HG03442 (cell line): ENCODE measurements at regions not wholly inside any gene's neighbourhood (a gene's known extent, or its start where the extent isn't known, plus 50 kb on each side); places are given as distances from the start of the nearest gene placed in this dataset.

Source experiments
- ATAC-seq: cut with Tn5 transposase; IDR thresholded peaks from one replicate; pipeline ENCODE4 v1.9.1; 2021; ENCODE audit warnings: mild to moderate bottlenecking, moderate library complexity; ENCODE audit not compliant: unreplicated experiment

DNA sequence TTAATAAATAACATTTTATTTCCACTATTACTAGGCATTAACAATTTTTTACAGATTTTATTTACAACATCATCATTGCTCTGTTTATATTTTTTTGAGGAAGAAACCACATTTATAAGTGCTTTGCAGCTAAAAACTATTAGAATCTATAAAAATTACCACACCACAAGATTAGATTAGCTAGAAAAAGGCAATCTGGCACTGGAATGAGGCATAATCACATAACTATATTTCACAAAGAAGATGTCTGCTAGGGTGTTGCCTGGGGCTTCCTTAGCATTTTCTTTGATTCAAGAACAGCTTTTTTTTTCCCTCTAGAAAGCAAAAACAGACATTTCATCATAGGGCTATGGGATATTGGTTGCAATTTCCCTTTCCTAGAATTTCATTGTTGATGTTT lies 2169.2 kb downstream of the MRPL39 start:
- no peak for ATAC-seq

DNA sequence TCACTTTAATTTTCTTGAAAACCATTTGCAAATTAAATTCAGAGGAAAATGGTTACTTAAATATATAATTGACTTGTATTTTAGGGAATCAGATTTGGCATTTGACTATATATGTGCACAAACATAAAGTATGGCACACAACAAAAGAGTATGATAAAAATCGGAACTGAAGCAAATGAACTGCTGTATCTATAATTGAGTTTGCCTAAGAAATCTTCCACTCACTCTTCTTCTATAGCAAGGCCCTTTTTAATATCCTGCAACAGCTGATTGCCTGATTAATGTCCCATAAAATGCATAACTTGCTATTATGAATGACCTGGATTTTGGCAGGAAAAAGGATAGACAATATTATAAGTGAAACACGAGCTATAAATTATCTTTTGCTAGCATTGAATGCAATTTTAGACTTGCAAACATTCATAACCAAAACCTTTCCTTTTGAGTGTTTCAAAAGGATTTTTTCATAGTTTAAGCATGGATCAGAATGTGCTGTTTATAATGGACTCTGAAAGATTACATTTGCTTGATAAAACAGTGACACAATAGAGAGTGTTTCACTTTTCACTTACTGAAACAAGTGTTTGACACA lies 2204.3 kb downstream of the MRPL39 start:
- no peak for ATAC-seq

DNA sequence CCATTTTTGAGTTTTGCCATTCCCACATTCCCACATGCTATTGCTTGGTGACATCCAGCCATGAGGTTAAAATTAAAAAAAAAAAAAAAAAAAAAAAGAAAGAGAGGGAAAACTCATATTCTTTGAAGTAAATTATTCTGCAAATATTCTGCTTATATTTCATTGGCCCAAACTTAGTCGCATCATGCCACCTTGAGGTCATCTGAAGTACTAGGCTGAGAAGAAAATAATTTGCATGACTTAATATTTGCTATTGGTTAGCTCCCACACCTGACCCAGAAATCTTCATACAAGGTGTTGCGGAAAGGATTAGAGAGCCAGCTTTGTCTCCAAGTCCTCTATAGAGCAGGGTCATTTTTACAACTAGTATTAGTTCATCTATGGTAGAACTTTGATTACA lies 2206.0 kb downstream of the MRPL39 start:
- ATAC-seq = no peak

DNA sequence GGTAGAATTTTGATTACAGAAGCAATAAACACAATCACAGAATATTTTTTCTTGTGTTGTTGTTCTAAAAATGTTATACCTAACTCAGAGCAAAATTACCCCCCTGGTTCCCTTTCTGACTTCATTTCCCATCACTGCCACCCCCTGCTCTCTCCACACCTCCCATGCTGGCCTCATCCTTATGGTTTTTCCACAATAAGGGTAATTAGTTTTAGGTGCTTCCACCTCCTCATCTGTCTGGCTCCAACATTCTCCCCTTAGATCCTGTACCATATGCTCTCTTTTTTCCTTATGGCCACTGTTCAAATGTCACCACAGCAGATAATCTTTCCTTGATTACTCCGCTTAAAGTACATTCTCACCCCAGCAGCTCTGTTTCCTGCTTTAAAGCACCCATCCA lies 2208.6 kb downstream of the MRPL39 start:
- ATAC-seq = no peak

DNA sequence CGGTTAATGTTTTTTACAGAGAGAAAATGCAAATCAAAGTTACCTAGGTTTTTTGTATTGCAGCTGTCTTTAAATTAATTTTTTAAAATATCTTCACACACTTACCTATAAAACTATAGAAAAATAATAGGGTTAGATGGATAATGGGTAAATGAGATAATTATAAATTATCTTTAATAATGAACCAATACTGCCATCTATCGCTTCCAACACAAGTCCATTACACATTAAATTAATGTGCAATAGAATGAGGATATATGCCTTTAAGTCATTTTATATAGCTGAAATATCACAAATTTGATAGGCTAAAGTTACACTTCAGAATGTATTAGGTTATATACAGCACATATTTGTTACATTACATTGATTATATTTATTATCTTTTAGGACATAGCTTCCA lies 2212.8 kb downstream of the MRPL39 start:
- ATAC-seq = no peak

DNA sequence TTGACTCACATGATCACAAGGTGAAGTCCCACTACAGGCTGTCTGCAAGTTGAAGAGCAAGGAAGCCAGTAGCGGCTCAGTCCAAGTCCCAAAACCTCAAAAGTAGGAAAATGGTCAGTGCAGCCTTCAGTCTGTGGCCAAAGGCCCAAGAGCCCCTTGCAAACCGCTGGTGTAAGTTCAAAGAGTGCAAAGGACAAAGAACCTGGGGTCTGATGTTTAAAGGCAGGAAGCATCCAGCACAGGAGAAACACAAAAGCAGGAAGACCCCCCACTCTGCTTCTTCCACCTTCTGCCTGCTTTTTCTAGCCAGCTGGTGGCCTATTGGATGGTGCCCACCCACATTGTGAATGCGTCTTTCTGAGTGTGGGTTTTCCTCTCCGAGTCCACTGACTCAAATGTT lies 2222.6 kb downstream of the MRPL39 start:
- ATAC-seq = no peak

DNA sequence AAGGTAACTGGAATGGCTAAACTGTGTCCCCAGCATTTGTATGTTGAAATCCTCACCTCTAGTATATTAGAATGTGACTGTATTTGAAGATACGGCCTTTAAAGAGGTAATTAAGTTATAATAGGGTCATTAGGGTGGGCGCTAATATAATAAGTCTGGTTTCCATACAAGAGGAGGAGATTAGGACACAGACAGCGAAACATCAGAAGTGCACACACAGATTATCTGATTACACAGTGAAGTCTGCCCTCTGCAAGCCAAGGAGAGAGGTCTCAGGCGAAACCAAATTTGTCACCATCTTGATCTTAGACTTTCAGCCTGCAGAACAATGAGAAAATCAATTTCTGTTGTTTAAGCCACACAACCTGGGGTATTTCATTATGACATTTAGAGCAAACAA lies 2233.1 kb downstream of the MRPL39 start:
- ATAC-seq = no peak

DNA sequence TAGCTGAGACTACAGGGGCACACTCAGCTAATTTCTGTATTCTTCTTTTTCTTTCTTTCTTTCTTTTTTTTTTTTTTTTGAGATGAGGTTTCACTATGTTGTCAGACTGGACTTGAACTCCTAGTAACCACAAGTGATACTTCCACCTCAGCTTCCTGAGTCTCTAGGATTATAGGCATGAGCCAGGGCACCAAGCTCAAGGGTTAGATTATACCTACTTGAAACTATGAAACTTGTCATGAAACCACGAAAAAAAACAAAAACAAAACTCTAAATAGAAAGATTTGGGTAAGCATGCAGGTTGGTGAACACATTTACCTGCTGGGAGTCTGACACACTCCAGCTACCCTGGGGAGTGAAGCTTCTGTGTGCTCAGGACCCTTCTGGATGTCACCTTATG lies 2250.4 kb downstream of the MRPL39 start:
- no peak for ATAC-seq

DNA sequence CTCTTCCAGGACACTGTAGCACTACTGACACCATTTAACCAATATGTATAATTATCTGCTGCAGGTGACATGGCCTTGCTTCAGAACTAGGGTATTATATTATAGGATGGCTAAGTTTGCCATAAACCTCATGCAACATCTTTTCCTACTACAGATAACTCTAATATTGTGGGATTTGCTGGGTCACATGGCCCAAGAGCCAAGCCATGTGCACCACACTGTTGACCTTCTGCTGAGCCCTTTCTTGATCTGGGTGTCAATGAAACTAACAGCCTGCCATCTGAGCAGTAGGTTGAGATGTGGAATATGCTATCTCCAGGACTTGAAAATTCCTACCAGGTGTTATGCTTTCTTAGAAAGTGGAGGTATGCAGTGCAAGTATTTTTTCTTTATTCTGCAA lies 2291.1 kb downstream of the MRPL39 start:
- no peak for ATAC-seq

DNA sequence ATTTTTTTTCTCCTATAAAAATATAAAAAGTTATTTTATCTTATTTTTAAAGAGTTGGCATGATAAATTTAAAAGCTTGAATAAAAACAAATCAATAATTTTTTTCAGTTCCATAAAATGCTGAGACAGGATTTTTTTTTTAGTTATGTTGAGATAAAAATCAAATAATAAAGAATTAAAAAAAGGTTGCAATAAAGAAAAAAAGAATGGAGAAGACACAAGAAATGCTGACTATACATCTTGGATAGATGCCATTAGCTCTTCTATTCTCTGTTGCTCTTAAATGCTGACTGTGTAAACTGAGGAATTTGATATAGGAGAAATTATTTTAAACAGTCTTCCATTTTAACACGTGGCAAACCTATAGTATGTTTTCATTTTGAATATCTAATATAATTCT lies 2298.5 kb downstream of the MRPL39 start:
- ATAC-seq = no peak

DNA sequence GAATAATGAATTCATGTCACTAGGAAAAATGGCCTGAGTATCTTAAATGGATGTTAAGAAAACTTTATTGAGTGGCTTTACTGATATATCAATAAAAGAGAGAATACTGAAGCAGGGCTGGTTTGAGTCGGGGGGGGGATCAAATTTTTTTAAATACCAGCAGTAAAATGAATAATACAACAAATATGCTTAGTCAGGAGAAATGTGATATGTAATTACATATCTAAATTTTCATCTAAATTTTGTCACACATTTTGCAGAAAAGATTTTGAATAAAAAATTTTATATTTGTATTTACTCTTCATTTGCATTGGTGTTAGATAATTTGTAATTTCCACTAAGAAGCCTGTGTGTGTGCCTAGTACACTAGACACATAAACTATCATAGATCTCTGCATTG lies 2300.2 kb downstream of the MRPL39 start:
- no peak for ATAC-seq

DNA sequence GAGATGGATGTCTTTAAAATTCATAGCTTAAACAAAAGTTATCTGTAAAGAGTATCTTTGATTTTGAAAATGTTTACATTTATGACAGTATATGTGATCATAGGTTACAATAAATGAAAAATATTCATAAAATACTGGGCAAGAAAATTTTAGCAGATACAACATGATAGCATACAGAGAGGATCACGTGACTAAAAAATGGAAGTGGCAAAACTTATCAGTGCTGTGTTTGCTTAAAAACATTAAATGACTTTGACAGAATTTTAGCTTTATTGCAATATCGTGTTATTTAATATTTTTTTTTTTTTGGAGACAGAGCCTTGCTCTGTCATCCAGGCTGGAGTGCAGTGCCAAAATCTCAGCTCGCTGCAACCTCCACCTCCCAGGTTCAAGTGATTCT lies 2294.1 kb downstream of the NCAM2 start:
- no peak for ATAC-seq

DNA sequence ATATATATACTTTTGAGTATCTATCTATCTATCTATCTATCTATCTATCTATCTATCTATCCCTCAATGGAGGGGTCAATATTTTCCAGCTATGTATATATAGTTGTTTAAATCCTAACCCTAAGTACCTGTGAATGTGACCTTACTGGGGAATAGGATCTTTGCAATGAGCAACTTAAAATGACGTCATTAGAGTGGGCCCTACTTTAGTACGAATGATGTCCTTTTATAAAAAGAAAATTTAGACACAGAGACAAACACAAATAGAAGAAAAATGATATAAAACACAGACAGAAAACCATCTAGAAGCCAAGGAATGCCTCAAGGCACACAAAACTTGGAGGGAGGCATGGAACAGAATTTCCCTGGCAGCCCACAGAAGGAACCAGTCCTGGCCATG lies 2283.7 kb downstream of the NCAM2 start:
- no peak for ATAC-seq

DNA sequence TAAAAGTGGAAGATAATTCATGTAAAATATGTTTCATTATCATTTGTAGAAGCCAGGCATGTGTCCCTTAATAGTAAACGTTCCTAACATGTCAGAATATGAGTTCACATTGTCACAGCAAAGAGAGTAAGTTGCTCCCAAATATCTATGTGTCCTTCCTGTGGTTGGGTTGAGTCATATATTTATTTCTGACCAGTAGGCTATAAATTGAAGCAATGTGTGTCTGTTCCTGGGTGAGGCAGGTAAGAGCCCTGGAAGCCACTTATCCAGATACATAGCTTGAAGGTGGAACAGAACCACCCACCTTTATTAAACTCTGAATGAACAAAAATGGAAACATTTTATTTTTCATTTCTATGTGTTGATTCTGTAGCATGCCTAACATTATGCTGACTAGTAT lies 2251.6 kb downstream of the NCAM2 start:
- ATAC-seq = no peak

DNA sequence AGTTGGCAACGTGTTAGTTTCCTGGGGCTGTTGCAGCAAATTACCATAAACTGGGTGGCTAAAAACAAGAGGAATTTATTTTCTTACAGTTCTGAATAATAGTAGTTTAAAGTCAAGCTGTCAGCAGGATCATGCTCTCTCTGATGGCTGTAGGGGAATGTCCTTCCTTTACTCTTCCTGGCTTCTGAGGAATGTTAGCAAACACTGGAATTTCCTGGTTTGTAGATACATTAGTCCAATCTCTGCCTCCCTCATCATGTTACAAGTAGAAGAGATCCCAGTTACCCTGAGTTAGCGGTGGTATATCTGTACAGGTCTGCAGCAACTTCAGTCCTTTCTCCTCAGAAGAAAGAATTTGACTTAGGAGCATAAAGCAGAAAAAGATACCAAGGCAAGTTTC lies 2249.1 kb downstream of the NCAM2 start:
- ATAC-seq = no peak

DNA sequence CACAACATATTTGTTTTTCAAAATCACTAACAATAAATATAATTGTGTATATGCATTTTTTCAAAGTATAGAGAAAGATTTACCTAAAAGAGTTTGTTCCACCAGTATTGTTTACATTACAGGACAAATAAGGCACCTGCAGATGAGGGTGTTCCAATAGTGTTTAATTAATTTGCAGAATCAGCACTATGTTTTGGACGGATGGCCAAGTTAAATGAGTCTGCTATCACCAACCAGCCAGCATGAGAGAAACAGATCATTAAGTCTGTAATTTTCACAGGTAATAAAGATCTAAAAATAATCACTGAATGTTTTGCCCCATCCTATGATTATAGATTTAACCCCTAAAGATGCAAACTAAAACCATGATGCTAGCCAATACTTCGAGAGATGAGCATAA lies 2247.0 kb downstream of the NCAM2 start:
- ATAC-seq = no peak

DNA sequence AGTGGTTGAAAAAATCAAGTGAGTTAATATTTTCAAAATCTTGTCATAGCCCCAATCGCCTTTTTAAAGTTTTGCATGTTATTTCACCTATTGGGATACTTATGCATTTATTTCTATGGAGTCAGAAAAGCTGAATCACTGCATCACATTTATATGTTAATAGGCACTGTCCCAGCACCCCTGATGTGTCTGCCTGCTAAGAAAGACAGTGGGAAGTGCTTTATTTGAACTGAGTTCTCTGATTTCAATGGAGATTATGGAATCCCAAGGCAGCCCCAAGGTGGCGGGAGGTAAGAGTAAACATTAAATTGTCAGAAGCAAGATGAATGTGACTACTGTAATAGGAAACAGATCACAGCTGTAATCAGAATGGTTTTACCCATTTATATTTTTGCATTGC lies 2225.7 kb downstream of the NCAM2 start:
- no peak for ATAC-seq

DNA sequence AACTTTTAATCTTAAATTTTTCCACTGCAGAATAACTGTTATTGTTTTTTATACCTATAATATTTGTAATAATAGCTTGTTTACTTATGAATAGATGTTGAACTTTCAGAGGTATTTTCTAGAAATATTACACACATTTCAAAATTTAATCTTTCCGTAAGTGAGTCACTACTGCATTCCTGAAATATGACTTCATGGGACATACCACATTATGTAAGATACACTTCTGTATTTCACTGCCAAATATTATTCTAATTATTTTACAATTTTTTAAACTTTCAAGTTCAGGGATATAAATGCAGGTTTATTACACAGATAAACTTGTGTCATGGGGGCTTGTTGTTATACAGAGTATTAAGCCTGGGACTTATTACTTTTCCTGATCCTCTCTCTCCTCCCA lies 2220.5 kb downstream of the NCAM2 start:
- ATAC-seq = no peak

DNA sequence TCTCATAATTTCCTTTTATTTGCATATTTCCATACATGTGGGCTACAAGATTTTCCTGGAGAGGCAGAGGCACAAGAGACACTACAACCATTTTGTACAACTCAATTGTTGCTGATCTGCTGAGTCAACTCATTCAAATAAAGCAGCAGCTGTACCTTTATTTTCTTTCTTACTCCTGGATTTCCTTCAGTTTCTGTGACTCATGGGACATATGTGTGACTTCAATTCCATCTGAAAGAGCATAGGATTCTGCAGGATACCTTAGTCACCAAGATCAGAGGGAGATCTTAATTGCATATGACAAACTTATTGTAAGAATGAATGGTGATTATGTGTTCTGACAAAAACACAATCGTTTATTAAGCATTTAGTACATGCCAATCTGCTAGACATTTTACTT lies 2219.4 kb downstream of the NCAM2 start:
- no peak for ATAC-seq

DNA sequence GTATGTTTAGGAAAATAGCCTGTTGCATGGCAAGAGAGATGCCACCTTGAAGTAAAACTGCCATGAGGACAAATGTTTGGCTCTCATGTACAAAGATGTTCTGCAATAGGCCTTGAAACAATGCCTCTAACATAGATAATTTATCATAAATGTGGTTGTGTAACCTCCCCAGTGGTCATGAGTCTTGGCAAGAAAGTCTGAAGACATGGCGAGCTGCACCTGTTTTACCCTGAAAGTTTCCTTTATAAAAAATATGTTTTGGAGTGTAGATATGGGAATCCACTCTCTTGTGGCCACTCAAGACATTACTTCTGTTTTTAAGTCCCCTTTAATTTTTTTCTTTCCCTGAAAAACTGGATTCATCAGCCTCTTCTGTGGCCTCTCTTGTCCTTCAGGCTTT lies 2217.1 kb downstream of the NCAM2 start:
- no peak for ATAC-seq
